GM12878 (cell line): ENCODE measurements at regions not wholly inside any gene's neighbourhood (a gene's known extent, or its start where the extent isn't known, plus 50 kb on each side); places are given as distances from the start of the nearest gene placed in this dataset.

ENCODE experiments used
- ATAC-seq: fragments of 200-7000 bp; cut with Tn5 transposase; 3 replicates; pipeline ENCODE4 v1.9.1; 2020; ENCODE audit warnings: mild to moderate bottlenecking, moderate library complexity
- BruUV-seq: library from RNA; stranded (reverse); fragments of 400-500 nt; replicated peaks from 2 replicates; lab custom pipeline; 2021; lab: Mats Ljungman, UMichigan
- CTCF ChIA-PET: fragments of 300-600 bp; sonication (Branson Sonifier 250); formaldehyde crosslinking; extraction: SDS; loops from one replicate; lab custom pipeline; 2021; ENCODE audit warnings: inconsistent platforms; lab: Yijun Ruan, JAX
- POLR2A ChIA-PET: fragments of 350-600 bp; formaldehyde crosslinking; extraction: SDS; loops from one replicate; lab custom pipeline; 2021; ENCODE audit warnings: inconsistent platforms; lab: Charles Lee
- RAD21 ChIA-PET: fragments of 300-600 bp; sonication (Branson Sonifier 250); formaldehyde crosslinking; loops from one replicate; lab custom pipeline; 2023; ENCODE audit warnings: antibody characterized with exemption; ENCODE audit not compliant: unreplicated experiment; lab: Charles Lee
- SMC1A ChIA-PET: fragments of 300-600 bp; sonication (Branson Sonifier 250); formaldehyde crosslinking; loops from one replicate; lab custom pipeline; 2023; ENCODE audit not compliant: unreplicated experiment, uncharacterized antibody; lab: Charles Lee
- DNase-seq: peaks from one replicate; pipeline ENCODE4 v3.0.0-alpha.2; 2011; ENCODE audit warnings: low read depth, low spot score
- FAIRE-seq: peaks from 3 replicates; lab custom pipeline; 2011; peaks lifted over from hg19 to GRCh38; lab: Jason Lieb, UNC
- H2AFZ ChIP-seq: 2 replicates; pipeline ENCODE4 v1.6.0; 2011; ENCODE audit warnings: low read depth, low read length, control low read depth; ENCODE audit not compliant: control insufficient read depth
- H3K27ac ChIP-seq: 2 replicates; pipeline ENCODE4 v1.5.1; 2011; ENCODE audit warnings: control low read depth; ENCODE audit not compliant: control insufficient read depth, insufficient read depth
- H3K27me3 ChIP-seq, 2 experiments: replicated peaks in 1 of 2; 2 replicates each; pipeline versions ENCODE4 v1.6.0 to v1.6.1; 2011; ENCODE audit warnings: low read length in 1 of 2; ENCODE audit not compliant: control insufficient read depth in 2 of 2, insufficient read depth in 2 of 2
- H3K36me3 ChIP-seq, 2 experiments: 2 replicates each; pipeline ENCODE4 v1.5.1; 2011; ENCODE audit warnings: low read length in 1 of 2; ENCODE audit not compliant: control insufficient read depth in 2 of 2, insufficient read depth in 2 of 2
- H3K4me1 ChIP-seq: 2 replicates; pipeline ENCODE4 v1.6.1; 2011; ENCODE audit warnings: mild to moderate bottlenecking, low read length, moderate library complexity, mixed read lengths; ENCODE audit not compliant: control insufficient read depth, insufficient read depth
- H3K4me2 ChIP-seq: 2 replicates; pipeline ENCODE4 v1.6.0; 2011; ENCODE audit warnings: control low read depth; ENCODE audit not compliant: control insufficient read depth, insufficient read depth
- H3K4me3 ChIP-seq: fragments of 200-600 bp; sonication (generic); 2 replicates; pipeline ENCODE4 v1.5.1; 2016
- H3K79me2 ChIP-seq: 2 replicates; pipeline ENCODE4 v1.6.0; 2011; ENCODE audit warnings: low read length; ENCODE audit not compliant: control insufficient read depth, insufficient read depth
- H3K9ac ChIP-seq: 2 replicates; pipeline ENCODE4 v1.8.0; 2011; ENCODE audit warnings: low read length, control low read depth, mixed read lengths; ENCODE audit not compliant: control insufficient read depth, insufficient read depth
- H3K9me3 ChIP-seq: replicated peaks from 3 replicates; pipeline ENCODE4 v1.5.1; 2011; ENCODE audit warnings: mild to moderate bottlenecking, low read length; ENCODE audit not compliant: control insufficient read depth, insufficient read depth
- H4K20me1 ChIP-seq: 2 replicates; pipeline ENCODE4 v1.6.0; 2011; ENCODE audit not compliant: control insufficient read depth, insufficient read depth
- BHLHE40 ChIP-seq, 2 experiments: fragments of 450-650 bp in 1 of 2; IDR thresholded peaks; 2 replicates each; pipeline ENCODE4 v1.6.1; 2011 to 2017; ENCODE audit warnings: low read depth in 2 of 2, borderline replicate concordance in 1 of 2, improper control_type of control experiment in 1 of 2, low read length in 1 of 2, mild to moderate bottlenecking in 1 of 2
- CEBPB ChIP-seq, 2 experiments: fragments of 150-350 bp in 1 of 2; IDR thresholded peaks; 2 replicates each; pipeline ENCODE4 v1.6.1; 2012 to 2014; ENCODE audit warnings: low read depth in 2 of 2, low read length in 2 of 2, borderline replicate concordance in 1 of 2, inconsistent platforms in 1 of 2
- GATAD2B ChIP-seq: fragments of 450-650 bp; conservative IDR thresholded peaks from 2 replicates; pipeline ENCODE4 v1.6.1; 2017; ENCODE audit warnings: low read depth, mild to moderate bottlenecking, moderate library complexity
- HCFC1 ChIP-seq: fragments of 150-350 bp; IDR thresholded peaks from 2 replicates; pipeline ENCODE4 v1.6.1; 2014; ENCODE audit warnings: low read length
- KAT2A ChIP-seq: conservative IDR thresholded peaks from 2 replicates; pipeline ENCODE4 v1.6.1; 2011; ENCODE audit warnings: low read depth, low read length; ENCODE audit not compliant: control insufficient read depth
- MEF2A ChIP-seq: IDR thresholded peaks from 2 replicates; pipeline ENCODE4 v1.6.1; 2011; ENCODE audit warnings: low read depth, mild to moderate bottlenecking, low read length, moderate library complexity; ENCODE audit not compliant: insufficient read depth
- MXI1 ChIP-seq: fragments of 150-350 bp; IDR thresholded peaks from 2 replicates; pipeline ENCODE4 v1.6.1; 2011; ENCODE audit warnings: low read depth, mild to moderate bottlenecking, inconsistent platforms, low read length, improper control_type of control experiment
- NR2F1 ChIP-seq: fragments of 450-650 bp; conservative IDR thresholded peaks from 2 replicates; pipeline ENCODE4 v1.6.1; 2017; ENCODE audit warnings: mild to moderate bottlenecking
- POU2F2 ChIP-seq: IDR thresholded peaks from 3 replicates; pipeline ENCODE4 v1.6.1; 2011; ENCODE audit warnings: low read depth, mild to moderate bottlenecking, low read length, borderline replicate concordance
- SKIL ChIP-seq: fragments of 450-650 bp; IDR thresholded peaks from 2 replicates; pipeline ENCODE4 v1.6.1; 2017; ENCODE audit warnings: mild to moderate bottlenecking, low read depth, inconsistent platforms; ENCODE audit not compliant: poor library complexity, severe bottlenecking
- SMAD1 ChIP-seq: fragments of 450-650 bp; IDR thresholded peaks from 2 replicates; pipeline ENCODE4 v1.6.1; 2018; ENCODE audit warnings: mild to moderate bottlenecking, low read depth; ENCODE audit not compliant: partially characterized antibody
- SUPT20H ChIP-seq: IDR thresholded peaks from 2 replicates; pipeline ENCODE4 v1.6.1; 2011; ENCODE audit warnings: low read depth, mild to moderate bottlenecking, low read length, moderate library complexity, borderline replicate concordance; ENCODE audit not compliant: control insufficient read depth
- TARDBP ChIP-seq: IDR thresholded peaks from 2 replicates; pipeline ENCODE4 v1.6.1; 2016; ENCODE audit warnings: borderline replicate concordance
- TBL1XR1 ChIP-seq: IDR thresholded peaks from 2 replicates; pipeline ENCODE4 v1.6.1; 2012; ENCODE audit warnings: low read depth, low read length, improper control_type of control experiment
- TCF3 ChIP-seq: IDR thresholded peaks from 2 replicates; pipeline ENCODE4 v1.6.1; 2012; ENCODE audit warnings: low read depth, mild to moderate bottlenecking, low read length, borderline replicate concordance; ENCODE audit not compliant: insufficient read depth
- ZNF24 ChIP-seq: fragments of 450-650 bp; IDR thresholded peaks from 2 replicates; pipeline ENCODE4 v1.6.1; 2017; ENCODE audit warnings: antibody characterized with exemption, mild to moderate bottlenecking
- ZSCAN29 ChIP-seq: fragments of 450-650 bp; IDR thresholded peaks from 2 replicates; pipeline ENCODE4 v1.6.1; 2017; ENCODE audit warnings: mild to moderate bottlenecking, moderate library complexity
- WGBS: methylation state at CpG from one replicate; pipeline ENCODE4 v1.1.6; 2016; ENCODE audit warnings: low lambda C conversion rate; ENCODE audit not compliant: insufficient replicate concordance, insufficient coverage; ENCODE audit errors: missing lambda C conversion rate; 5-methylcytosine and 5-hydroxymethylcytosine counted together
- in situ Hi-C: fragments of 300-500 bp; cut with MboI; formaldehyde crosslinking; loops from 9 replicates; pipeline ENCODE4 v1.14.3; 2018; ENCODE audit warnings: mixed read lengths
- intact Hi-C: fragments of 100-400 bp; cut with micrococcal nuclease; formaldehyde crosslinking; loops from one replicate; pipeline ENCODE4 v1.14.2; 2022; ENCODE audit not compliant: unreplicated experiment
- TF ChIP-seq, protein P1 (sequence below): fragments of 450-650 bp; IDR thresholded peaks from 2 replicates; pipeline ENCODE4 v1.6.1; 2016; ENCODE audit warnings: mild to moderate bottlenecking

GRCh38 chr17:77464988-77465357 lies 324.2 kb downstream of the SEC14L1 start (continued):
- TF ChIP-seq TCF3 (no peak; the same call in 1 of the 2 replicates), CEBPB (IDR thresholded peaks at IDR 0.05; ENCODE audit: borderline replicate concordance in 1 of 2, low read depth in 2 of 2, low read length in 2 of 2) (no peak)

- no peak overlapping the region for H2AFZ ChIP-seq
- TF ChIP-seq NR2F1 (no peak), MXI1 (peak; percentile 51), SUPT20H (no peak), TARDBP (no peak), SKIL (peak; percentile 18), MEF2A (no peak), KAT2A (no peak), POU2F2 (peak; percentile 93; the same call in 1 of the 3 replicates), ZNF24 (no peak), ZSCAN29 (no peak), HCFC1 (no peak), TBL1XR1 (peak; percentile 64; the same call in 1 of the 2 replicates), SMAD1 (no peak), CEBPB (IDR thresholded peaks at IDR 0.05; ENCODE audit: borderline replicate concordance in 1 of 2, low read depth in 2 of 2, low read length in 2 of 2) (no peak), BHLHE40 (IDR thresholded peaks at IDR 0.05; ENCODE audit: borderline replicate concordance in 1 of 2, low read depth in 2 of 2, low read length in 1 of 2) (peak; percentile 67 to 69), GATAD2B (no peak)
- TF ChIP-seq, protein P1, sequence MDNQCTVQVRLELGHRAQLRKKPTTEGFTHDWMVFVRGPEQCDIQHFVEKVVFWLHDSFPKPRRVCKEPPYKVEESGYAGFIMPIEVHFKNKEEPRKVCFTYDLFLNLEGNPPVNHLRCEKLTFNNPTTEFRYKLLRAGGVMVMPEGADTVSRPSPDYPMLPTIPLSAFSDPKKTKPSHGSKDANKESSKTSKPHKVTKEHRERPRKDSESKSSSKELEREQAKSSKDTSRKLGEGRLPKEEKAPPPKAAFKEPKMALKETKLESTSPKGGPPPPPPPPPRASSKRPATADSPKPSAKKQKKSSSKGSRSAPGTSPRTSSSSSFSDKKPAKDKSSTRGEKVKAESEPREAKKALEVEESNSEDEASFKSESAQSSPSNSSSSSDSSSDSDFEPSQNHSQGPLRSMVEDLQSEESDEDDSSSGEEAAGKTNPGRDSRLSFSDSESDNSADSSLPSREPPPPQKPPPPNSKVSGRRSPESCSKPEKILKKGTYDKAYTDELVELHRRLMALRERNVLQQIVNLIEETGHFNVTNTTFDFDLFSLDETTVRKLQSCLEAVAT = peak; percentile 100
Measured at GRCh38 chr17:77465358-77466041, 324.7 kb downstream of the SEC14L1 start.

More at GRCh38 chr17:77465358-77466041, 324.7 kb downstream of the SEC14L1 start:
- DNase-seq (peak; percentile 86), FAIRE-seq (peak; percentile 75), ATAC-seq (peak; percentile 82)
- CTCF ChIA-PET = interaction anchor here (0.6 to 1.7 kb wide), 6 partner anchors 20 to 65 kb away, joined by 3 to 7 read pairs (median 3); no protein-coding TSS in a partner anchor
- POLR2A ChIA-PET = interaction anchor here (0.6 to 2.1 kb wide), 9 partner anchors 9 to 143 kb away, joined by 3 to 16 read pairs (median 6); no protein-coding TSS in a partner anchor
- Histone ChIP-seq H3K79me2 (peaks cover 89% of the 10 kb centered on the region), H3K4me2 (peak overlapping the region; percentile 93), H3K9me3 (no peaks in the 10 kb centered on the region), H3K4me1 (peaks cover 63% of the 10 kb centered on the region), H3K9ac (peak overlapping the region; percentile 65), H3K27me3 (no peaks in the 10 kb centered on the region), H3K36me3 (peaks cover 24 to 25% of the 10 kb centered on the region in 2 experiments), H4K20me1 (no peaks in the 10 kb centered on the region; the same call in none of the 2 replicates), H3K27ac (peak overlapping the region; percentile 85), H3K4me3 (peak overlapping the region; percentile 36; the same call in 1 of the 2 replicates)
- in situ Hi-C loops = loop anchor here (25.0 kb wide), 1 partner anchor 1203 kb away; the partner anchor contains the start of gene UBALD2
- no TSS peak for BruUV-seq
- RAD21 ChIA-PET = interaction anchor here (0.8 to 1.7 kb wide), 11 partner anchors 9 to 140 kb away, joined by 3 to 8 read pairs (median 5); no protein-coding TSS in a partner anchor
- WGBS = under 1% methylated on average over 13 of the region's 13 CpGs
- SMC1A ChIA-PET = interaction anchor here (0.8 to 2.3 kb wide), 5 partner anchors 9 to 29 kb away, joined by 3 to 11 read pairs (median 5); no protein-coding TSS in a partner anchor
- intact Hi-C loops = no loop called here
